ENCODE measurements at regions not wholly inside any gene's neighbourhood (a gene's known extent, or its start where the extent isn't known, plus 50 kb on each side); places are given as distances from the start of the nearest gene placed in this dataset.

DNA sequence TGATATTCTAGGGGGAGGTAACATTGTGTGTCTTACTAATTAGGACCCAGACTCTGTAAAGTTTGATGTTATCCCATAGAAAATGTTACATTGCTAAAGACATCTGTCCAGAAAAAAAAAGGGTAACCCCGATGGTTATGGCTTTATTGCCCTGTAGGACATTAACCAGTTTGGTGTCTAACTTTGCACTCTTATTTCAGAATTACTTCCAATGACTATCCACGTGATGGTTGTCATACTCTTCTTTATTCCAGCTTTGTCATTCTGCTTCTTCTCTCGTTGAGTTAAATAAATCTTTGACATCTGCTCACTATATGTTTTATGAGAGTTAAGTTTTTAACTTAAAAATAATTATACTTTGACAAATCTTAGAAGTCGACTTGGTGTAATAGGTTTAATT, 180.4 kb upstream of the ANKRD55 start:
- Histone ChIP-seq H3K9ac (ENCODE audit: control insufficient read depth, extremely low read depth, insufficient read depth, low read length) (no peak overlapping the region), H3K4me1 (ENCODE audit: control insufficient read depth, extremely low read depth, insufficient read depth, low read length) (peaks cover 17% of the 10 kb centered on the region), H2AFZ (ENCODE audit: control insufficient read depth, low read length) (no peak overlapping the region), H3K4me3 (ENCODE audit: control insufficient read depth in 2 of 3, extremely low read depth in 1 of 3, insufficient read depth in 2 of 3, low read depth in 1 of 3, low read length in 3 of 3) (no peak overlapping the region), H3K9me1 (ENCODE audit: control insufficient read depth, extremely low read depth, insufficient read depth, low read length) (no peaks in the 10 kb centered on the region), H4K20me1 (ENCODE audit: control insufficient read depth, extremely low read depth, insufficient read depth, low read length) (no peaks in the 10 kb centered on the region), H3K27me3 (ENCODE audit: control insufficient read depth, extremely low read depth, insufficient read depth, low read length) (no peaks in the 10 kb centered on the region), H3K27ac (ENCODE audit: control insufficient read depth, insufficient read depth, low read length) (no peak overlapping the region), H3K9me3 (ENCODE audit: control insufficient read depth, low read depth, low read length) (no peaks in the 10 kb centered on the region), H3K79me2 (ENCODE audit: control insufficient read depth, insufficient read depth, low read length) (no peaks in the 10 kb centered on the region), H3K36me3 (ENCODE audit: control insufficient read depth in 2 of 2, extremely low read depth in 1 of 2, insufficient read depth in 2 of 2, low read length in 2 of 2) (no peaks in the 10 kb centered on the region), H3K4me2 (ENCODE audit: control insufficient read depth, extremely low read depth, insufficient read depth, low read depth, low read length) (no peak overlapping the region)
- no peak for TF ChIP-seq EZH2 (IDR thresholded peaks at IDR 0.05; ENCODE audit: low read length)
- TF ChIP-seq, protein P1, sequence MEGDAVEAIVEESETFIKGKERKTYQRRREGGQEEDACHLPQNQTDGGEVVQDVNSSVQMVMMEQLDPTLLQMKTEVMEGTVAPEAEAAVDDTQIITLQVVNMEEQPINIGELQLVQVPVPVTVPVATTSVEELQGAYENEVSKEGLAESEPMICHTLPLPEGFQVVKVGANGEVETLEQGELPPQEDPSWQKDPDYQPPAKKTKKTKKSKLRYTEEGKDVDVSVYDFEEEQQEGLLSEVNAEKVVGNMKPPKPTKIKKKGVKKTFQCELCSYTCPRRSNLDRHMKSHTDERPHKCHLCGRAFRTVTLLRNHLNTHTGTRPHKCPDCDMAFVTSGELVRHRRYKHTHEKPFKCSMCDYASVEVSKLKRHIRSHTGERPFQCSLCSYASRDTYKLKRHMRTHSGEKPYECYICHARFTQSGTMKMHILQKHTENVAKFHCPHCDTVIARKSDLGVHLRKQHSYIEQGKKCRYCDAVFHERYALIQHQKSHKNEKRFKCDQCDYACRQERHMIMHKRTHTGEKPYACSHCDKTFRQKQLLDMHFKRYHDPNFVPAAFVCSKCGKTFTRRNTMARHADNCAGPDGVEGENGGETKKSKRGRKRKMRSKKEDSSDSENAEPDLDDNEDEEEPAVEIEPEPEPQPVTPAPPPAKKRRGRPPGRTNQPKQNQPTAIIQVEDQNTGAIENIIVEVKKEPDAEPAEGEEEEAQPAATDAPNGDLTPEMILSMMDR (optimal IDR thresholded peaks at IDR 0.05 in 1 of 3, IDR thresholded peaks at IDR 0.05 in 1 of 3, conservative IDR thresholded peaks at IDR 0.05 in 1 of 3; ENCODE audit: extremely low read depth in 1 of 3, insufficient read depth in 2 of 3, low read length in 3 of 3): no peak
- DNase-seq (ENCODE audit: low read depth, low spot score): no peak
- dilution Hi-C loops (cut with MboI; ENCODE audit: extremely low pct_ligation_motif_present, low sequenced_read_pairs): no loop called here
- FAIRE-seq: no peak

DNA sequence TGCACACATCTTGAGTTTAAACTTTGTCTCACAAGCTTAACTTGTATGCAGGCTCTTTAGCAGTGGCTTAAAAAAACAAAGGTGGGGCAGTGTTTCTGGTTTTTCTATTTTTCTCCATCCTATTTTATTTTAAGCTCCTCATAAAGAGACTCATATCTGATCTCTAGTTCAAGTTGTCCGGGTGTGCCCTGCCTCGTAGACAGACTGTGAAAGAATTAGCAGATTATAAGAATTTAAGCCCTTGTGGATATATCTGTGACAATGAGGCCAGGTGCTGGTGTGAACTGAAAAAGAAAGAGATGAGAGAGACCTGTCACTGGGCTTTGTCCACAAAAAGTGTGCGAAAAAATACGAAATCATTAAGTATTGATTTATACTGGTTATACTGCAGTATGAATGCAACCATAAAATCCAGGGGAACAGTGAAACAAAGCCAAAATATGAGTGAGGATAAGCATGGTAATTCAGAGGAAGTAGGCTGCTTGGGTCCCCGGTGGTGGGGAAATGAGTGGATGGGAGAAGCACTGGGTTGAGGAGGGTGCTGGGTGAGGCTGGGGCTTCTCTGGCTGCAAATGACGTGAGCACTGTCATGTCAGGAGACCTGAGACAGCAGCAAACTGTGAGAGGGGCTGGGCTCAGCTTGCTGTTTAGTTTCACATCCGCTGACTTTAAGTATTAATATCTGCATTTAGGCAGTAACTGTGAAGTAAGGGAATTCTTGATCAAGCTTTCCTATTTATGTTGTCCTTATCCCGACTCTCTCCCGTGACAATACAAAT, 179.7 kb upstream of the ANKRD55 start:
- DNase-seq (ENCODE audit: low read depth, low spot score) (no peak), FAIRE-seq (no peak)
- H3K4me1 ChIP-seq (ENCODE audit: control insufficient read depth, extremely low read depth, insufficient read depth, low read length): peaks cover 17% of the 10 kb centered on the region
- no peak overlapping the region for H3K27ac ChIP-seq (ENCODE audit: control insufficient read depth, insufficient read depth, low read length)
- dilution Hi-C loops (cut with MboI; ENCODE audit: extremely low pct_ligation_motif_present, low sequenced_read_pairs): no loop called here
- H3K79me2 ChIP-seq (ENCODE audit: control insufficient read depth, insufficient read depth, low read length): no peaks in the 10 kb centered on the region
- no peak overlapping the region for H3K9ac ChIP-seq (ENCODE audit: control insufficient read depth, extremely low read depth, insufficient read depth, low read length)
- H2AFZ ChIP-seq (ENCODE audit: control insufficient read depth, low read length): no peak overlapping the region
- no peaks in the 10 kb centered on the region for H4K20me1 ChIP-seq (ENCODE audit: control insufficient read depth, extremely low read depth, insufficient read depth, low read length)
- no peaks in the 10 kb centered on the region for H3K27me3 ChIP-seq (ENCODE audit: control insufficient read depth, extremely low read depth, insufficient read depth, low read length)
- no peak overlapping the region for H3K4me2 ChIP-seq (ENCODE audit: control insufficient read depth, extremely low read depth, insufficient read depth, low read depth, low read length)
- H3K36me3 ChIP-seq (ENCODE audit: control insufficient read depth in 2 of 2, extremely low read depth in 1 of 2, insufficient read depth in 2 of 2, low read length in 2 of 2): no peaks in the 10 kb centered on the region
- H3K9me3 ChIP-seq (ENCODE audit: control insufficient read depth, low read depth, low read length): no peaks in the 10 kb centered on the region
- H3K4me3 ChIP-seq (ENCODE audit: control insufficient read depth in 2 of 3, extremely low read depth in 1 of 3, insufficient read depth in 2 of 3, low read depth in 1 of 3, low read length in 3 of 3): no peak overlapping the region
- TF ChIP-seq EZH2 (IDR thresholded peaks at IDR 0.05; ENCODE audit: low read length): no peak
- TF ChIP-seq, protein P1 (optimal IDR thresholded peaks at IDR 0.05 in 1 of 3, IDR thresholded peaks at IDR 0.05 in 1 of 3, conservative IDR thresholded peaks at IDR 0.05 in 1 of 3; ENCODE audit: extremely low read depth in 1 of 3, insufficient read depth in 2 of 3, low read length in 3 of 3): no peak
- no peaks in the 10 kb centered on the region for H3K9me1 ChIP-seq (ENCODE audit: control insufficient read depth, extremely low read depth, insufficient read depth, low read length)
